ENCODE measurements at regions not wholly inside any gene's neighbourhood (a gene's known extent, or its start where the extent isn't known, plus 50 kb on each side); places are given as distances from the start of the nearest gene placed in this dataset.

- Histone ChIP-seq H3K4me3 (ENCODE audit: low read length) (no peak overlapping the region), H4K20me1 (ENCODE audit: insufficient read depth) (no peaks in the 10 kb centered on the region), H3K4me2 (ENCODE audit: low read length) (no peak overlapping the region), H3K27ac (ENCODE audit: low read length) (no peak overlapping the region), H2AFZ (ENCODE audit: low read depth, low read length) (no peak overlapping the region), H3K9me3 (ENCODE audit: low read length) (no peaks in the 10 kb centered on the region), H3K36me3 (ENCODE audit: insufficient read depth, low read length) (no peaks in the 10 kb centered on the region), H3K27me3 (ENCODE audit: insufficient read depth, low read depth, low read length) (no peaks in the 10 kb centered on the region), H3K79me2 (replicated peaks; ENCODE audit: insufficient read depth, low read length) (peaks cover 9% of the 10 kb centered on the region), H3F3A (ENCODE audit: insufficient read depth, low read length, poor library complexity, severe bottlenecking) (no peaks in the 10 kb centered on the region), H3K9ac (ENCODE audit: low read length) (no peak overlapping the region), H3K9me2 (ENCODE audit: insufficient read depth, low read length) (no peaks in the 10 kb centered on the region)
- TF ChIP-seq EZH2 (IDR thresholded peaks at IDR 0.05; ENCODE audit: borderline replicate concordance, insufficient read depth, low read length, poor library complexity, severe bottlenecking): no peak
- TF ChIP-seq MXI1 (conservative IDR thresholded peaks at IDR 0.05; ENCODE audit: poor library complexity, severe bottlenecking): no peak
- no peak for TF ChIP-seq RAD21 (conservative IDR thresholded peaks at IDR 0.05)
- no peak for TF ChIP-seq POLR2AphosphoS5 (IDR thresholded peaks at IDR 0.05)
- TF ChIP-seq SMC3 (conservative IDR thresholded peaks at IDR 0.05; ENCODE audit: poor library complexity): no peak
- TF ChIP-seq REST (IDR thresholded peaks at IDR 0.05; ENCODE audit: borderline replicate concordance): no peak
- no peak for TF ChIP-seq EP300 (conservative IDR thresholded peaks at IDR 0.05; ENCODE audit: poor library complexity, severe bottlenecking)
- no peak for TF ChIP-seq TAF1 (IDR thresholded peaks at IDR 0.05; ENCODE audit: low read depth)
- TF ChIP-seq CTCF (IDR thresholded peaks at IDR 0.05; ENCODE audit: poor library complexity, severe bottlenecking): no peak
Measured at GRCh38 chr4:3344596-3344995, 51.8 kb downstream of the RGS12 start.

- Histone ChIP-seq H3K27me3 (ENCODE audit: insufficient read depth, low read depth, low read length) (no peaks in the 10 kb centered on the region), H2AFZ (ENCODE audit: low read depth, low read length) (no peak overlapping the region), H3K9me3 (ENCODE audit: low read length) (no peaks in the 10 kb centered on the region), H3K4me3 (ENCODE audit: low read length) (no peak overlapping the region), H3K36me3 (ENCODE audit: insufficient read depth, low read length) (no peaks in the 10 kb centered on the region), H3K79me2 (replicated peaks; ENCODE audit: insufficient read depth, low read length) (peaks cover 9% of the 10 kb centered on the region), H3K4me2 (ENCODE audit: low read length) (no peak overlapping the region), H4K20me1 (ENCODE audit: insufficient read depth) (no peaks in the 10 kb centered on the region), H3F3A (ENCODE audit: insufficient read depth, low read length, poor library complexity, severe bottlenecking) (no peaks in the 10 kb centered on the region), H3K9ac (ENCODE audit: low read length) (no peak overlapping the region), H3K9me2 (ENCODE audit: insufficient read depth, low read length) (no peaks in the 10 kb centered on the region), H3K27ac (ENCODE audit: low read length) (no peak overlapping the region)
- TF ChIP-seq CTCF (IDR thresholded peaks at IDR 0.05; ENCODE audit: poor library complexity, severe bottlenecking) (no peak), EZH2 (IDR thresholded peaks at IDR 0.05; ENCODE audit: borderline replicate concordance, insufficient read depth, low read length, poor library complexity, severe bottlenecking) (no peak), EP300 (conservative IDR thresholded peaks at IDR 0.05; ENCODE audit: poor library complexity, severe bottlenecking) (no peak), RAD21 (conservative IDR thresholded peaks at IDR 0.05) (no peak), TAF1 (IDR thresholded peaks at IDR 0.05; ENCODE audit: low read depth) (no peak), REST (IDR thresholded peaks at IDR 0.05; ENCODE audit: borderline replicate concordance) (no peak), SMC3 (conservative IDR thresholded peaks at IDR 0.05; ENCODE audit: poor library complexity) (no peak), POLR2AphosphoS5 (IDR thresholded peaks at IDR 0.05) (no peak), MXI1 (conservative IDR thresholded peaks at IDR 0.05; ENCODE audit: poor library complexity, severe bottlenecking) (no peak)
Measured at GRCh38 chr4:3345384-3345783, 52.6 kb downstream of the RGS12 start.

Data from neural cell (in vitro differentiated cells).